HFF-Myc (cell line): ENCODE measurements at regions not wholly inside any gene's neighbourhood (a gene's known extent, or its start where the extent isn't known, plus 50 kb on each side); places are given as distances from the start of the nearest gene placed in this dataset.

Source experiments
- DNase-seq: peaks from one replicate; pipeline ENCODE4 v3.0.0-alpha.2; 2011; ENCODE audit warnings: low read depth; ENCODE audit errors: extremely low read depth
- H3K4me3 ChIP-seq: replicated peaks from 2 replicates; pipeline ENCODE4 v1.5.1; 2011; ENCODE audit warnings: low read depth, mild to moderate bottlenecking, control low read depth, low read length
- TF ChIP-seq, protein P1 (sequence below): IDR thresholded peaks from 2 replicates; pipeline ENCODE4 v1.5.1; 2012; ENCODE audit warnings: mild to moderate bottlenecking, low read depth, low read length, control low read depth; ENCODE audit errors: missing control alignments

DNA sequence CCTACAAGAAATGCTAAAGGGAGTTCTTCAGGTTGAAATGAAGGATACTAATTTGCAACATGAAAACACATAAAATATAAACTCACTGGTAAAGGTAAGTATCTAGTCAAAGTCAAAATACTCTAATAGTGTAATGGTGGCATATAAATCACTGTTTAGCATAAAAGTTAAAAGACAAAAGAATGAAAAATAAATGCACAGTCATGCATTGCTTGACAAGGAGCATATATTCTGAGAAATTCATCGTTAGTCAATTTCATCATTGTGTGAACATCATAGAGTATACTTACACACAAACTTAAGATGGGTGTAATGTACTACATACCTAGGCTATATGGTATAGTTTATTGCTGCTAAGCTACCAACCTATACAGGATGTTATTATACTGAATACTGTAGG is 194.4 kb upstream of the PDE5A start:
- no peak overlapping the region for H3K4me3 ChIP-seq
- TF ChIP-seq, protein P1, sequence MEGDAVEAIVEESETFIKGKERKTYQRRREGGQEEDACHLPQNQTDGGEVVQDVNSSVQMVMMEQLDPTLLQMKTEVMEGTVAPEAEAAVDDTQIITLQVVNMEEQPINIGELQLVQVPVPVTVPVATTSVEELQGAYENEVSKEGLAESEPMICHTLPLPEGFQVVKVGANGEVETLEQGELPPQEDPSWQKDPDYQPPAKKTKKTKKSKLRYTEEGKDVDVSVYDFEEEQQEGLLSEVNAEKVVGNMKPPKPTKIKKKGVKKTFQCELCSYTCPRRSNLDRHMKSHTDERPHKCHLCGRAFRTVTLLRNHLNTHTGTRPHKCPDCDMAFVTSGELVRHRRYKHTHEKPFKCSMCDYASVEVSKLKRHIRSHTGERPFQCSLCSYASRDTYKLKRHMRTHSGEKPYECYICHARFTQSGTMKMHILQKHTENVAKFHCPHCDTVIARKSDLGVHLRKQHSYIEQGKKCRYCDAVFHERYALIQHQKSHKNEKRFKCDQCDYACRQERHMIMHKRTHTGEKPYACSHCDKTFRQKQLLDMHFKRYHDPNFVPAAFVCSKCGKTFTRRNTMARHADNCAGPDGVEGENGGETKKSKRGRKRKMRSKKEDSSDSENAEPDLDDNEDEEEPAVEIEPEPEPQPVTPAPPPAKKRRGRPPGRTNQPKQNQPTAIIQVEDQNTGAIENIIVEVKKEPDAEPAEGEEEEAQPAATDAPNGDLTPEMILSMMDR: no peak
- no peak for DNase-seq

DNA sequence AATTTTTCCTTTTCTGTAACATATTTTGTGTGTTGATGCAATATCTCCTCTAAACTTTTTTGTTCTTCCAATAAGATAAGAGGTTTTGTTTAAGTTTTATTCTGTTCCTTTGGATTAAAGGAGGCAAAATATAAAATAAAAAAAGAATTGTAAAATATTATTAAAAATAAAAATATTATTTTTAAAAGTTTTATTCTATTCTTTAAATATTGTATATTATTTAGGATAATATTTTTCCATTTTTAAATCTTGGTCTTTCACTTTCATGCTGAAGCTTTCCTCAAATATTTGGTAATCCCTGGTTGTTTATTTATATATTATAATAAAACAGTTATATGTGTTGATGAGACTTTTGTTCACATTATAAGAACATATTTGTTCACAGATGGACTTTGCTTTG is 187.9 kb upstream of the PDE5A start:
- TF ChIP-seq, protein P1: no peak
- no peak overlapping the region for H3K4me3 ChIP-seq
- no peak for DNase-seq

DNA sequence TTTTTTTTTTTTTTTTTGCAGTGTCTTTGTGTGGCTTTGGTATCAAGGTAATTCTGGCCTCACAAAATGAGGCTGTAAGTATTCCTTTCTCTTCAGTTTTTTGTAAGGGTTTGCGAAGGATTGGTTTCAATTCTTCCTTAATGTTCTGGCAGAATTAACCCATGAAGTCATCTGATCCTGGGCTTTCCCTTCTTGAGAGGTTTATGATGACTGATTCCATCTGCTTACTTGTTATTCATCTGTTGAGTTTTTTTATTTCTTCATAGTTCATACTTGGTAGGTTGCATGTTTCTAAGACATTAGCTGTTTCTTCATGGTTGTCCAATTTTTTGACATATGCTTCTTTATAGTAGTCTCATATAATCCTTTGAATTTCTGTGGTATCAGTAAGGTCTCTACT is 181.4 kb upstream of the PDE5A start:
- no peak overlapping the region for H3K4me3 ChIP-seq
- DNase-seq: no peak
- TF ChIP-seq, protein P1: no peak

DNA sequence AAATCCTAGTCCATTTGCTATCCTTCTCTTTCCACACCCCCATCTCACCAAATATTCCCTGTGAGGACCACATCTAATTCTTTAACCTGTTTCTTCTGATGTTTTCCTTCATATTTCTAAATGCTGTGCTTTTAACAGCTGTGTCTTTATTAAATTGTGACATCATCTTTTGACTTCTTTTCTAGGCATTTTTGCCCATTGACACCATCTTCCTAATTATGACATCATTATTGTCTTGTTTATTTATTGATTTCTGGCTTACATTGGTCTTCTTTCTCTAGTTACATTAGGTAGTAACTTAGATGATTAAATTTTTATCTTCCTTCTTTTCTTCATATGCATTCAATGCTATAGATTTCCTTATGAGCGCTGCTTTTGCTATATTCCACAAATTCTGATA is 175.8 kb upstream of the PDE5A start:
- DNase-seq: no peak
- H3K4me3 ChIP-seq: no peak overlapping the region
- TF ChIP-seq, protein P1: no peak

DNA sequence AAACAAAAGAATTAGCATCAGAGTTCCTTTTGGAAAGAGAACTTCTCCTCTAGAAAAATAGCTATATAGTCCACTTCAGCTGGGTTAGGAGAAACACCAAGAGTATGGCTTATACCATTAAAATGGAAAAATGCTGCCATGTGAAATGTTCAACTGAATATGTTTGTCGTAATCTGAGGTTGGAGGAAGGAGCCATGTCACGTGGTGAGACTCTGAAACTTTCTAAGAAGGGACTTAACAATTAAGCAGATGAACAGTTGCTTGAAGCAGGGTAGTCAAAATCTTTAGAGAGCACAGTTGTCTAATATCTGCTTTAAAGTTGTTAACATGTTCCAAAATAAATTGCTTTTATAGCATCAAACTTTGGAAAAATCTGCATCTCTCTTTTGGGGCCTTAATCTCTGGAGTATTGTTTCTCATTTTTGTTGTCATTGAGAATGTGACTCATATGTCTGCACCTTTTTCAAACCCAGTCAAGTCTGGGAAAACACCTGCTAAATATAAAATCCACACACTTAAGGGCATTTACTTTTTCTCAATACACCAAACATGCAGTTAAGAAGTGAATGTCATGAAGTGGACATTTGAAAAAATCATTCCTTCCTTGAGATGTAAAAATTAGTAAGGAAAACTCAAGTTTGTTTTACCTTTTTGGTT is 168.8 kb upstream of the PDE5A start:
- TF ChIP-seq, protein P1: no peak
- DNase-seq: no peak
- no peak overlapping the region for H3K4me3 ChIP-seq

DNA sequence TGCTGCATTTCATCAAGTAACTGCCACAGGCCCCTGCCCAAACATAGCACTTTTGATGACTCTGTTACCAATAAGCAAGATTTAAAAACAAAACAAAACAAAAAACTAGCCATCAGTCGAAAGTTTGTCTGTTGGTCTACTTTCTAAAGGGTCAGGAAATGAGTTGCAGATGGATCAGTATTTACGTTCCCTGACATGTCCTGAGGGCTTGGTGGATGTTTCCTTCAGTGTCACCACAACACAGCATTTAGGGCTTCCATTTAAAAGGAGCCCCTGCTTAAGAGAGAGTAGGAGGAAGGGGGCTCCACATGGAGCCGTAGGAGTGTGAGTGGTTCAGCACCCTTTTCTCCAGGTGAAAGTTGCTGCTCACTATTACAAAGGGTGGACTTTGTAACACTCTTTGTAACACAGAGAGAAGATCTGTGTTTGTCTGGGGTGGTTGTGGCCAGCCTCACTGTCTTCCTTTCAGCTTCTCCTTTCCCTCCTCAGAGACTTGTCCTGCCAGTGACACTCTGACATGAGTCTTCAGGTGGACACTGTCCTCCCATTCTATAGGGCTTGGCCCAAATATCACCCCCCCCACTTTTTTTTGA is 167.5 kb upstream of the PDE5A start:
- DNase-seq: peak; percentile 21
- no peak overlapping the region for H3K4me3 ChIP-seq
- TF ChIP-seq, protein P1: no peak
